Chondrocyte (in vitro differentiated cells): ENCODE measurements at regions not wholly inside any gene's neighbourhood (a gene's known extent, or its start where the extent isn't known, plus 50 kb on each side); places are given as distances from the start of the nearest gene placed in this dataset.

Experiments
- DNase-seq: peaks from one replicate; pipeline ENCODE4 v3.0.0; 2021; ENCODE audit warnings: mixed read lengths, low spot score
- H3K27ac Mint-ChIP-seq: one replicate; pipeline ENCODE4 v1.8.0; 2021; ENCODE audit warnings: mild to moderate bottlenecking, moderate library complexity, mixed read lengths; ENCODE audit not compliant: unreplicated experiment
- H3K27me3 Mint-ChIP-seq: 2 replicates; pipeline ENCODE4 v1.8.0; 2021; ENCODE audit warnings: low read depth, mixed read lengths
- H3K36me3 Mint-ChIP-seq: 2 replicates; pipeline ENCODE4 v1.8.0; 2021; ENCODE audit warnings: low read depth, mixed read lengths
- H3K4me1 Mint-ChIP-seq: 2 replicates; pipeline ENCODE4 v1.8.0; 2021; ENCODE audit warnings: low read depth, mild to moderate bottlenecking, mixed read lengths
- H3K4me3 Mint-ChIP-seq: one replicate; pipeline ENCODE4 v1.8.0; 2021; ENCODE audit warnings: mild to moderate bottlenecking, moderate library complexity, mixed read lengths; ENCODE audit not compliant: unreplicated experiment
- H3K9me3 Mint-ChIP-seq: 2 replicates; pipeline ENCODE4 v1.8.0; 2021; ENCODE audit warnings: low read depth, mixed read lengths
- CTCF ChIP-seq: fragments of 200-600 bp; sonication (generic); IDR thresholded peaks from 2 replicates; pipeline ENCODE4 v1.5.0; 2021; ENCODE audit warnings: antibody characterized with exemption, mild to moderate bottlenecking, moderate library complexity

- no peak for DNase-seq
- Mint-ChIP-seq H3K27ac (no peak overlapping the region), H3K9me3 (no peaks in the 10 kb centered on the region), H3K27me3 (peaks cover 38% of the 10 kb centered on the region), H3K4me1 (no peaks in the 10 kb centered on the region), H3K36me3 (no peaks in the 10 kb centered on the region), H3K4me3 (no peak overlapping the region)
- no peak for TF ChIP-seq CTCF
Observed at GRCh38 chr15:79592126-79592525, 160.0 kb downstream of the MINAR1 start.

- DNase-seq, result no peak
- Mint-ChIP-seq H3K27me3 (peaks cover 36% of the 10 kb centered on the region), H3K4me3 (no peak overlapping the region), H3K36me3 (no peaks in the 10 kb centered on the region), H3K4me1 (no peaks in the 10 kb centered on the region), H3K27ac (no peak overlapping the region), H3K9me3 (no peaks in the 10 kb centered on the region)
- TF ChIP-seq CTCF, result peak; percentile 71
Observed at GRCh38 chr15:79593119-79593869, 161.2 kb downstream of the MINAR1 start.

GRCh38 chr15:79595306-79595705 lies 163.2 kb downstream of the MINAR1 start:
- H3K4me3 Mint-ChIP-seq, result no peak overlapping the region
- no peaks in the 10 kb centered on the region for H3K36me3 Mint-ChIP-seq
- no peaks in the 10 kb centered on the region for H3K9me3 Mint-ChIP-seq
- DNase-seq, result no peak
- H3K27me3 Mint-ChIP-seq, result peaks cover 31% of the 10 kb centered on the region
- H3K27ac Mint-ChIP-seq, result no peak overlapping the region
- no peaks in the 10 kb centered on the region for H3K4me1 Mint-ChIP-seq
- no peak for TF ChIP-seq CTCF

GRCh38 chr15:79595995-79596622 lies 164.0 kb downstream of the MINAR1 start:
- H3K9me3 Mint-ChIP-seq, result no peaks in the 10 kb centered on the region
- peak; percentile 81 for TF ChIP-seq CTCF
- peaks cover 36% of the 10 kb centered on the region for H3K27me3 Mint-ChIP-seq
- no peak for DNase-seq
- H3K4me3 Mint-ChIP-seq, result no peak overlapping the region
- no peak overlapping the region for H3K27ac Mint-ChIP-seq
- H3K4me1 Mint-ChIP-seq, result no peaks in the 10 kb centered on the region
- no peaks in the 10 kb centered on the region for H3K36me3 Mint-ChIP-seq

- peaks cover 24% of the 10 kb centered on the region for H3K27me3 Mint-ChIP-seq
- no peaks in the 10 kb centered on the region for H3K36me3 Mint-ChIP-seq
- no peak for DNase-seq
- no peak overlapping the region for H3K4me3 Mint-ChIP-seq
- TF ChIP-seq CTCF, result no peak
- H3K27ac Mint-ChIP-seq, result no peak overlapping the region
- peaks cover 7% of the 10 kb centered on the region for H3K4me1 Mint-ChIP-seq
- no peaks in the 10 kb centered on the region for H3K9me3 Mint-ChIP-seq
Observed at GRCh38 chr15:79598639-79599038, 166.5 kb downstream of the MINAR1 start.
